Peyer's patch (tissue), 4 donors: ENCODE measurements at regions not wholly inside any gene's neighbourhood (a gene's known extent, or its start where the extent isn't known, plus 50 kb on each side); places are given as distances from the start of the nearest gene placed in this dataset.

Source experiments
- DNase-seq, 3 donors: peaks; one replicate each; pipeline ENCODE4 v3.0.0-alpha.2; 2017 to 2019
- H3K27ac ChIP-seq, 4 donors: fragments of 200-600 bp; sonication (generic); one replicate each; pipeline ENCODE4 v1.5.1; 2016 to 2019
- H3K27me3 ChIP-seq, 2 donors: fragments of 200-600 bp; sonication (generic); one replicate each; pipeline ENCODE4 v1.5.1; 2019
- H3K36me3 ChIP-seq, 3 donors: fragments of 200-600 bp; sonication (generic); one replicate each; pipeline ENCODE4 v1.5.1; 2016 to 2019
- H3K4me1 ChIP-seq, 4 donors: fragments of 200-600 bp; sonication (generic); one replicate each; pipeline ENCODE4 v1.5.1; 2016 to 2019
- H3K4me3 ChIP-seq, 4 donors: fragments of 200-600 bp; sonication (generic); 1 replicate in 3 of 4; 2 replicates in 1 of 4; pipeline ENCODE4 v1.5.1; 2016 to 2019; ENCODE audit warnings: mild to moderate bottlenecking in 1 of 4
- H3K9me3 ChIP-seq, 4 donors: fragments of 200-600 bp; sonication (generic); one replicate each; pipeline ENCODE4 v1.5.1; 2016 to 2019; ENCODE audit warnings: mild to moderate bottlenecking in 1 of 4
- POLR2A ChIP-seq, 2 donors: fragments of 450-650 bp; IDR thresholded peaks; one replicate each; pipeline ENCODE4 v1.5.1; 2017; ENCODE audit warnings: antibody characterized with exemption in 2 of 2, mild to moderate bottlenecking in 2 of 2, moderate library complexity in 2 of 2
- TF ChIP-seq, protein P1 (sequence below), 6 experiments: fragments of 450-650 bp in 4 of 6; fragments of 200-600 bp in 2 of 6; sonication (generic) in 1 of 6; IDR thresholded peaks; one replicate each; pipeline ENCODE4 v1.5.1; 2017 to 2019; ENCODE audit warnings: antibody characterized with exemption in 6 of 6, mild to moderate bottlenecking in 3 of 6, moderate library complexity in 1 of 6

DNA sequence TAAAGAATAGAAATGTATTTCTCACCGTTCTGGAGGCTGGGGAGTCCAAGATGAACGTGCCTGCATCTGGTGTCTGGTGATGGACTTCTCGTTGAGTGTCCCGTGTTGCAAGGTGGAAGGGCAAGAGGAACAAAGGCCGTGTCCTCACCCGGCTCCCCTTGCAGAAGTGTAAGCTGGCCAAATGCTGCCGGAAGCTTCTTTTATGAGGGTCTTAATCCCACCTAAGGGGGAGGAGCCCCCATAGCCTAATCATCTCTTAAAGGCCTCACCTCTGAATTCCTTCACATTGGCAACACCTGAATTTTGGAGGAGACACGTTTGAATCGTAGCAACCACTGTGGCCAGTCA lies 99.1 kb upstream of the DAP start:
- H3K4me3 ChIP-seq, result no peak overlapping the region
- peaks cover 0 to 8% (median 0%) of the 10 kb centered on the region in 4 donors for H3K4me1 ChIP-seq
- no peaks in the 10 kb centered on the region for H3K36me3 ChIP-seq
- no peak for DNase-seq
- no peak overlapping the region for H3K27ac ChIP-seq
- no peaks in the 10 kb centered on the region for H3K9me3 ChIP-seq
- TF ChIP-seq, protein P1, sequence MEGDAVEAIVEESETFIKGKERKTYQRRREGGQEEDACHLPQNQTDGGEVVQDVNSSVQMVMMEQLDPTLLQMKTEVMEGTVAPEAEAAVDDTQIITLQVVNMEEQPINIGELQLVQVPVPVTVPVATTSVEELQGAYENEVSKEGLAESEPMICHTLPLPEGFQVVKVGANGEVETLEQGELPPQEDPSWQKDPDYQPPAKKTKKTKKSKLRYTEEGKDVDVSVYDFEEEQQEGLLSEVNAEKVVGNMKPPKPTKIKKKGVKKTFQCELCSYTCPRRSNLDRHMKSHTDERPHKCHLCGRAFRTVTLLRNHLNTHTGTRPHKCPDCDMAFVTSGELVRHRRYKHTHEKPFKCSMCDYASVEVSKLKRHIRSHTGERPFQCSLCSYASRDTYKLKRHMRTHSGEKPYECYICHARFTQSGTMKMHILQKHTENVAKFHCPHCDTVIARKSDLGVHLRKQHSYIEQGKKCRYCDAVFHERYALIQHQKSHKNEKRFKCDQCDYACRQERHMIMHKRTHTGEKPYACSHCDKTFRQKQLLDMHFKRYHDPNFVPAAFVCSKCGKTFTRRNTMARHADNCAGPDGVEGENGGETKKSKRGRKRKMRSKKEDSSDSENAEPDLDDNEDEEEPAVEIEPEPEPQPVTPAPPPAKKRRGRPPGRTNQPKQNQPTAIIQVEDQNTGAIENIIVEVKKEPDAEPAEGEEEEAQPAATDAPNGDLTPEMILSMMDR (IDR thresholded peaks at IDR 0.05), result no peak
- TF ChIP-seq POLR2A (IDR thresholded peaks at IDR 0.05), result no peak
- H3K27me3 ChIP-seq, result no peaks in the 10 kb centered on the region

DNA sequence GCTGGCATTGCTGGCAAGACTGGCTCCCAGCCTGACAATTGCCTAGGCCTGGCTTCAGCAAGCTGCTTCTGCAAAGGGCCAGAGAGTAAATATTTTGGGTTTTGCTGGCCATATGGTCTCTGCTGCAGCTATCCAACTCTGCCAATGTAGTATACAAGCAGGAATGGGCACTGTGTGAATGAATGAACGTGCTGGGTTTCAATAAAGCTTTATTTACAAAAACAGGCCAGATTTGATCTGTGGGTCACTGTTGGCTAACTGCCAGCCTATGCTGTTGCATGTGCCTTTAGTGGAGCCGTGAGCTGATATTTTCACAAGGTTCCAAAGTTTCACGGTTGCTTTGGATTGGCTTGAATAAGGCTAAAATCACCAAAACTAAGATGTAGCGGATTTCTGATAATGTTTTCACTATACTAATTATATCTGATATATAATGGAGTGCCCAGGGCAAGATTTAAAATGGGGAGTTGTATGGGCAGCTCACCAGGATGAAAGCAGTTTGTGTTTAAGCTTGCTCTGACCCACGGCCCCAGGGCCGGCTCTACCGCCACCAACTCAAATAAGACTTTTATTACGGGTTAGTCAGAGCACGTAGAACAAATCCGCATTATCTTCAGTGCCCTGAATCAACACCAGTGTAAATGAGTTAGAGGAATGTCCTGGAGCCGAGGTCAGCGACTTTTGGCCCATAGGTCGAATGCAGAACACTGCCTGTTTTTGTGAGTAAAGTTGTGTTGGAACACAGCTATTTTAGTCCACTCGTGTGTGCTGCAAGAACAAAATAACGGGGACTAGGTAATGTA lies 98.6 kb upstream of the DAP start:
- H3K36me3 ChIP-seq, result no peaks in the 10 kb centered on the region
- H3K27me3 ChIP-seq, result no peaks in the 10 kb centered on the region
- TF ChIP-seq, protein P1 (IDR thresholded peaks at IDR 0.05), result no peak
- no peak for TF ChIP-seq POLR2A (IDR thresholded peaks at IDR 0.05)
- H3K27ac ChIP-seq, result no peak overlapping the region
- H3K4me3 ChIP-seq, result no peak overlapping the region
- no peak for DNase-seq
- H3K4me1 ChIP-seq, result peaks cover 0 to 8% (median 0%) of the 10 kb centered on the region in 4 donors
- no peaks in the 10 kb centered on the region for H3K9me3 ChIP-seq

- Histone ChIP-seq H3K9me3 (no peaks in the 10 kb centered on the region), H3K27ac (no peak overlapping the region), H3K4me1 (peaks cover 0 to 8% (median 0%) of the 10 kb centered on the region in 4 donors), H3K27me3 (no peaks in the 10 kb centered on the region), H3K36me3 (no peaks in the 10 kb centered on the region), H3K4me3 (no peak overlapping the region)
- TF ChIP-seq POLR2A (IDR thresholded peaks at IDR 0.05), result no peak
- TF ChIP-seq, protein P1 (IDR thresholded peaks at IDR 0.05), result no peak
- DNase-seq, result no peak
Measured at GRCh38 chr5:10858945-10859344, 97.9 kb upstream of the DAP start.

- peaks cover 0 to 8% (median 0%) of the 10 kb centered on the region in 4 donors for H3K4me1 ChIP-seq
- TF ChIP-seq, protein P1 (IDR thresholded peaks at IDR 0.05), result no peak
- TF ChIP-seq POLR2A (IDR thresholded peaks at IDR 0.05), result no peak
- H3K27me3 ChIP-seq, result no peaks in the 10 kb centered on the region
- H3K36me3 ChIP-seq, result no peaks in the 10 kb centered on the region
- no peaks in the 10 kb centered on the region for H3K9me3 ChIP-seq
- no peak overlapping the region for H3K27ac ChIP-seq
- no peak for DNase-seq
- no peak overlapping the region for H3K4me3 ChIP-seq
Measured at GRCh38 chr5:10858307-10858706, 97.3 kb upstream of the DAP start.

DNA sequence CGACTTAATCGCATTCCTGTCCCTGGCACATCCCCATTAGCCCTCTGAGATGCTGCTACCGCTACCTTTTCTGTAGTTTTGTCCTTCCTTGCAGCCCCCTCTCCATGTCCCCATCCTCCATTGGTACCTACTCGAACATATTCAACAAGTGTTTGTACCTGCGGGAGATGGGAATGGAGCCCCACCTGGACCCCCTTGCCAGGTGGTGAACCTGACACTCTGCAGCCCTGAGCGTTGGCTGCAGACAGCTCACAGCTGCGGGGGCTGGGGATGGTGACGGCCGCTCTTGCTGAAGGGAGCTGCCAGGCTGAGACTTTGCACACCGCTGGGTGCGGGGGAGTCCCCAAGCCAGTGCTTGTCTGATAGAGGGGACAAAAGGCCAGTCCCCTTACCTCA lies 96.3 kb upstream of the DAP start:
- H3K27me3 ChIP-seq, result no peaks in the 10 kb centered on the region
- H3K4me3 ChIP-seq, result no peak overlapping the region
- DNase-seq, result no peak
- H3K36me3 ChIP-seq, result no peaks in the 10 kb centered on the region
- no peak overlapping the region for H3K27ac ChIP-seq
- H3K9me3 ChIP-seq, result no peaks in the 10 kb centered on the region
- peaks cover 0 to 8% (median 0%) of the 10 kb centered on the region in 4 donors for H3K4me1 ChIP-seq
- TF ChIP-seq, protein P1 (IDR thresholded peaks at IDR 0.05), result no peak
- no peak for TF ChIP-seq POLR2A (IDR thresholded peaks at IDR 0.05)
